Stimulated activated naive CD4-positive, alpha-beta T cell (primary cell): ENCODE measurements at regions not wholly inside any gene's neighbourhood (a gene's known extent, or its start where the extent isn't known, plus 50 kb on each side); places are given as distances from the start of the nearest gene placed in this dataset.
"Not testable (repeated sequence)": the region's sequence is repeated elsewhere in the genome, so short reads cannot be mapped to it uniquely, and the experiment has no call there.

Experiments used
- DNase-seq, 6 experiments: peaks; one replicate each; lab custom pipeline; 2025; lab: John Stamatoyannopoulos, UW

- DNase-seq: no peak
Observed at GRCh38 chr2:8230466-8230865, 451.4 kb upstream of the ID2 start.

- DNase-seq: no peak
Observed at GRCh38 chr2:8231902-8232301, 450.0 kb upstream of the ID2 start.

- no peak for DNase-seq
Observed at GRCh38 chr2:8232871-8233270, 449.0 kb upstream of the ID2 start.

GRCh38 chr2:8234253-8234652 lies 447.6 kb upstream of the ID2 start:
- no peak for DNase-seq

GRCh38 chr2:8234757-8235374 lies 447.0 kb upstream of the ID2 start:
- DNase-seq: no peak

- no peak for DNase-seq
Observed at GRCh38 chr2:8235419-8235818, 446.4 kb upstream of the ID2 start.

- no peak for DNase-seq
Observed at GRCh38 chr2:8236391-8236790, 445.5 kb upstream of the ID2 start.

- DNase-seq: no peak
Observed at GRCh38 chr2:8238521-8239230, 443.2 kb upstream of the ID2 start.

- no peak for DNase-seq
Observed at GRCh38 chr2:8239531-8240088, 442.2 kb upstream of the ID2 start.

GRCh38 chr2:8241317-8241716 lies 440.5 kb upstream of the ID2 start:
- no peak for DNase-seq

- DNase-seq: no peak
Observed at GRCh38 chr2:8242739-8243138, 439.1 kb upstream of the ID2 start.

- DNase-seq: no peak
Observed at GRCh38 chr2:8243748-8244400, 438.0 kb upstream of the ID2 start.

- no peak for DNase-seq
Observed at GRCh38 chr2:8244639-8245038, 437.2 kb upstream of the ID2 start.

GRCh38 chr2:8246137-8246536 lies 435.7 kb upstream of the ID2 start:
- DNase-seq: no peak

- DNase-seq: no peak
Observed at GRCh38 chr2:8247905-8248622, 433.8 kb upstream of the ID2 start.

- DNase-seq: no peak
Observed at GRCh38 chr2:8248623-8248957, 433.3 kb upstream of the ID2 start.

GRCh38 chr2:8249141-8249540 lies 432.7 kb upstream of the ID2 start:
- DNase-seq: no peak

- no peak for DNase-seq
Observed at GRCh38 chr2:8249769-8250168, 432.1 kb upstream of the ID2 start.

GRCh38 chr2:8250290-8250689 lies 431.6 kb upstream of the ID2 start:
- not testable (repeated sequence) for DNase-seq

GRCh38 chr2:8251291-8251690 lies 430.6 kb upstream of the ID2 start:
- DNase-seq: no peak

- no peak for DNase-seq
Observed at GRCh38 chr2:8251856-8252255, 430.0 kb upstream of the ID2 start.

- DNase-seq: no peak
Observed at GRCh38 chr2:8252997-8253694, 428.7 kb upstream of the ID2 start.
